ENCODE measurements at regions not wholly inside any gene's neighbourhood (a gene's known extent, or its start where the extent isn't known, plus 50 kb on each side); places are given as distances from the start of the nearest gene placed in this dataset.

GRCh38 chr5:67248703-67249589, 52.3 kb upstream of the CD180 start:
- no peak for TF ChIP-seq CTCF (IDR thresholded peaks at IDR 0.05; ENCODE audit: low read depth, low read length)
- no peak overlapping the region for H3K4me3 ChIP-seq (ENCODE audit: low read depth, low read length)

GRCh38 chr5:67246546-67247268, 50.1 kb upstream of the CD180 start:
- no peak overlapping the region for H3K4me3 ChIP-seq (ENCODE audit: low read depth, low read length)
- TF ChIP-seq CTCF (IDR thresholded peaks at IDR 0.05; ENCODE audit: low read depth, low read length), result no peak
